GM12874 (cell line): ENCODE measurements at regions not wholly inside any gene's neighbourhood (a gene's known extent, or its start where the extent isn't known, plus 50 kb on each side); places are given as distances from the start of the nearest gene placed in this dataset.

Source experiments
- CTCF ChIP-seq: IDR thresholded peaks from 2 replicates; pipeline ENCODE4 v1.5.1; 2011; ENCODE audit warnings: low read depth, mild to moderate bottlenecking, control low read depth, low read length, moderate library complexity; ENCODE audit not compliant: insufficient read depth

GRCh38 chr17:33704856-33705255, 411.8 kb upstream of the ASIC2 start:
- no peak for TF ChIP-seq CTCF

DNA sequence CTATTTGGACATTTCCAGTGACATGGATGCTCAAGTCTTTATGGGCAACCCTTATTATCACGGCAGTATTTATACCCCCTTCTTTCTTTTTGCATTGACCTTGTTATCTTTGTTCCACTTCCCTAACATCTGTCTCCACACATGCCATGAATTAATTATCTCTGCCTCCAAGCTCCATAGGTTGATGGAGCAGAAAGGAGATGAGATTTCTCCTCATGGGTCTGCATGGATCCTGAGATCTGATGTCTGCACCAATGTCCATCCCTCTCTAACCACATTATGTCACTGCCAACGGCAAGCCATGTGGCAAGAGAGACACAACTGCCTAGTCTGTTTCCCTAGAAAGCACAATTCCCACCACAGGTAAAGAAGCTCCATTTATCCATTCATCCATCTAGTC, 416.8 kb upstream of the ASIC2 start:
- no peak for TF ChIP-seq CTCF

- TF ChIP-seq CTCF, result no peak
Observed at GRCh38 chr17:33712120-33712519, 419.0 kb upstream of the ASIC2 start.

DNA sequence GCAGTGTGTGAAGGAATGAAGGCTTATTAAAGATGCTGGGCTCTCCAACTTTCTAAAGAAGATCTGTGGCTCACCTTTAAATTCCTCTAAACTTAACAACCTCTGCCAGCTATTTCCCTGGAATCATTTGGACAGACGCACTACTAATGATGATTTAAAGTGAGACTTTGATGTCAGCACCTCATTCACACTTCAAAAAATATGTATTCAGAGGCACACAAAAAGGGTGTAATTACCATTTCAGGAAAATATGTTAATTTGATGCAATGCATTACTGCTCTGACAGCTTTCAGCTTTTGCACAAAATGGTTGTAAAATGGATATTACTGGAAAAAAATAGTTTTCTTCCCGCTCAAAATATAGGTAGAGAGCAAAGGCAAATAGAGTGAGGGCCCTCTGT, 423.9 kb upstream of the ASIC2 start:
- TF ChIP-seq CTCF, result no peak

DNA sequence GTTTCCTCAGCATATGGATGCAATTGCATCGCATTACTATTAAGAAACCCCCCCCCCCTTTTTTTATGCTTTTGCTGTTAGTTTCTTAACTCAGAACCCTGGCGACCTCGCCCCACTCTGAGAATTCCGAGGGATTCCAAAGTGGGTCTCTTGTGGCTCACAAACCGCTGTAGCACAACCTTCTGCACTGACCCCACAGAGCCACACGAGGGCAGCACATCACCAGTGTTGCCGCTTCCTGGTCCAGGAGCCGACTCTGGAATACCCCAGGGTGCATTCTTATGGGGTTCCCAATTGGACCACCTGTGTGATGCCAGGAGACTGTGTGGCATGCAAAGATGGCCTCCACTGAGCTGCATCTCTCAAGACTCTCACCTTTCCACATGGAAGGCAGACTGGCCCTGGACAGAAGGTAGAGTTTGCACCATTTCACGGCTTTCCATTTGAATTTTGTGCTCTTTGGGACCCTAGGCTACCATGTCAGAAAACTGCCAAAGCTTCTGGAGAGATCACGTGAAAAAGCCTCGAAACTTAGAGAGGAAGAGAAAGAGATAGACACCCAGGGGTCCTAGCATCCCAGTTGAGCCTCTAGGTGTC, 432.7 kb upstream of the ASIC2 start:
- peak; percentile 83 for TF ChIP-seq CTCF

DNA sequence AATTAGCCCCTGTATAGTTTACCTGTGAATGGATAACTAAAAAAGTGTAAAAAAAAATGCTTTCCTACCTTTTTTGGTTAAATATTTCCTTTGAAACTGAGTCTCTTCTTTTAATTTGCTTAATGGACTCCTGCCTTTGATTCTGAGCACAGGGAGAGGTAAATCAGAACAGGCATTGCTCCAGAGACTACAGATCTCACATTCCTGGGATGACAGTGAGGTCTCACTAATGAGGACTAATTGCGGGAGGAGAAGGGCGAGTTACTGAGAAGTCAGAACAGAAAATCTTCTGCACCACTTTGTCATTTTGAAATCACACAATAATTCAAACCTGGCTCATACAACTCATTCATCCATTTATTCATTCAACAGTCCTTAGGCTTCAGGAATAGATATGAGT, 437.0 kb upstream of the ASIC2 start:
- no peak for TF ChIP-seq CTCF

GRCh38 chr17:33732116-33732515, 439.0 kb upstream of the ASIC2 start:
- no peak for TF ChIP-seq CTCF
